HepG2 (cell line): ENCODE measurements at regions not wholly inside any gene's neighbourhood (a gene's known extent, or its start where the extent isn't known, plus 50 kb on each side); places are given as distances from the start of the nearest gene placed in this dataset.

Experiments
- FOXP1 ChIP-seq, 2 experiments: fragments of 450-650 bp in 1 of 2; IDR thresholded peaks; 2 replicates each; pipeline ENCODE4 v1.6.1; 2017 to 2018; ENCODE audit warnings: antibody characterized with exemption in 1 of 2
- NFIC ChIP-seq: IDR thresholded peaks from 2 replicates; pipeline ENCODE4 v1.6.1; 2012; ENCODE audit warnings: mild to moderate bottlenecking, low read length, inconsistent platforms
- YY1 ChIP-seq: IDR thresholded peaks from 2 replicates; pipeline ENCODE4 v1.6.1; 2011; ENCODE audit warnings: low read length, low read depth, moderate library complexity, mild to moderate bottlenecking; ENCODE audit not compliant: insufficient read depth, insufficient replicate concordance
- ZBTB1 ChIP-seq: sonication (generic); formaldehyde crosslinking; IDR thresholded peaks from 2 replicates; pipeline ENCODE4 v1.4.0; 2020; ENCODE audit warnings: missing genetic modification reagents, borderline replicate concordance
- ZNF615 ChIP-seq: sonication (generic); formaldehyde crosslinking; IDR thresholded peaks from 2 replicates; pipeline ENCODE4 v1.5.0; 2020; ENCODE audit warnings: mild to moderate bottlenecking, missing genetic modification reagents, borderline replicate concordance
- TF ChIP-seq, protein P1 (sequence below): sonication (generic); formaldehyde crosslinking; IDR thresholded peaks from 2 replicates; pipeline ENCODE4 v1.5.0; 2020; ENCODE audit warnings: mild to moderate bottlenecking, missing genetic modification reagents, moderate library complexity

GRCh38 chr12:42992826-42993225, 403.3 kb upstream of the PRICKLE1 start:
- no peak for TF ChIP-seq ZBTB1
- no peak for TF ChIP-seq ZNF615 (CRISPR knock-in tag)
- no peak for TF ChIP-seq YY1
- TF ChIP-seq NFIC: no peak
- TF ChIP-seq, protein P1, sequence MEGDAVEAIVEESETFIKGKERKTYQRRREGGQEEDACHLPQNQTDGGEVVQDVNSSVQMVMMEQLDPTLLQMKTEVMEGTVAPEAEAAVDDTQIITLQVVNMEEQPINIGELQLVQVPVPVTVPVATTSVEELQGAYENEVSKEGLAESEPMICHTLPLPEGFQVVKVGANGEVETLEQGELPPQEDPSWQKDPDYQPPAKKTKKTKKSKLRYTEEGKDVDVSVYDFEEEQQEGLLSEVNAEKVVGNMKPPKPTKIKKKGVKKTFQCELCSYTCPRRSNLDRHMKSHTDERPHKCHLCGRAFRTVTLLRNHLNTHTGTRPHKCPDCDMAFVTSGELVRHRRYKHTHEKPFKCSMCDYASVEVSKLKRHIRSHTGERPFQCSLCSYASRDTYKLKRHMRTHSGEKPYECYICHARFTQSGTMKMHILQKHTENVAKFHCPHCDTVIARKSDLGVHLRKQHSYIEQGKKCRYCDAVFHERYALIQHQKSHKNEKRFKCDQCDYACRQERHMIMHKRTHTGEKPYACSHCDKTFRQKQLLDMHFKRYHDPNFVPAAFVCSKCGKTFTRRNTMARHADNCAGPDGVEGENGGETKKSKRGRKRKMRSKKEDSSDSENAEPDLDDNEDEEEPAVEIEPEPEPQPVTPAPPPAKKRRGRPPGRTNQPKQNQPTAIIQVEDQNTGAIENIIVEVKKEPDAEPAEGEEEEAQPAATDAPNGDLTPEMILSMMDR (CRISPR knock-in tag): no peak
- TF ChIP-seq FOXP1 (IDR thresholded peaks at IDR 0.05): no peak
- no peak for TF ChIP-seq FOXP1 (CRISPR knock-in tag; IDR thresholded peaks at IDR 0.05)
